NB4 (cell line): ENCODE measurements at regions not wholly inside any gene's neighbourhood (a gene's known extent, or its start where the extent isn't known, plus 50 kb on each side); places are given as distances from the start of the nearest gene placed in this dataset.
"Not testable (repeated sequence)": the region's sequence is repeated elsewhere in the genome, so short reads cannot be mapped to it uniquely, and the experiment has no call there.

Experiments
- POLR2A ChIP-seq: IDR thresholded peaks from 2 replicates; pipeline ENCODE4 v1.6.1; 2011; ENCODE audit warnings: mild to moderate bottlenecking; ENCODE audit not compliant: insufficient read length; ENCODE audit errors: extremely low read depth
- TF ChIP-seq, protein P1 (sequence below): IDR thresholded peaks from one replicate; pipeline ENCODE4 v1.5.1; 2012; ENCODE audit warnings: low read depth, low read length

DNA sequence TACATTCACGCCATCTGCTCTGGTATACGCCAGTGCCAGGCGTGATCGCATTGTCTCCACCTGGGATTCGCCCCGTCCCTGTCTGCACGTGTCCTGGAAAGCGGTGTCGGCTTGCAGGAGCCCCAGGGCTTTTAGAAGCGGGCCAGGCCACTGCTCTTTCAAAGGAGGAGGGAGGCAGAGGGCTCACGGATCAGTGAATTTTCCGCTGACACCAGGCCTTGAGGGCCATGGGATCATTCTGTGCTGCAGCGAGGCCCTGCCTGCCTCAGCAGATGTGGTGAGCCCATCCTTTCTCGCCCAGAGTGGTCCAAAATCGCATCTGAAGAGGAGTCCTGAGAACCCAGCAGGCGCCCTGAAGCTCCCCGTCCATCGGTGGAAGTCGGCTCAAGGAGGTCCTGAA lies 686.4 kb downstream of the KCNJ18 start:
- TF ChIP-seq POLR2A: not testable (repeated sequence)
- TF ChIP-seq, protein P1, sequence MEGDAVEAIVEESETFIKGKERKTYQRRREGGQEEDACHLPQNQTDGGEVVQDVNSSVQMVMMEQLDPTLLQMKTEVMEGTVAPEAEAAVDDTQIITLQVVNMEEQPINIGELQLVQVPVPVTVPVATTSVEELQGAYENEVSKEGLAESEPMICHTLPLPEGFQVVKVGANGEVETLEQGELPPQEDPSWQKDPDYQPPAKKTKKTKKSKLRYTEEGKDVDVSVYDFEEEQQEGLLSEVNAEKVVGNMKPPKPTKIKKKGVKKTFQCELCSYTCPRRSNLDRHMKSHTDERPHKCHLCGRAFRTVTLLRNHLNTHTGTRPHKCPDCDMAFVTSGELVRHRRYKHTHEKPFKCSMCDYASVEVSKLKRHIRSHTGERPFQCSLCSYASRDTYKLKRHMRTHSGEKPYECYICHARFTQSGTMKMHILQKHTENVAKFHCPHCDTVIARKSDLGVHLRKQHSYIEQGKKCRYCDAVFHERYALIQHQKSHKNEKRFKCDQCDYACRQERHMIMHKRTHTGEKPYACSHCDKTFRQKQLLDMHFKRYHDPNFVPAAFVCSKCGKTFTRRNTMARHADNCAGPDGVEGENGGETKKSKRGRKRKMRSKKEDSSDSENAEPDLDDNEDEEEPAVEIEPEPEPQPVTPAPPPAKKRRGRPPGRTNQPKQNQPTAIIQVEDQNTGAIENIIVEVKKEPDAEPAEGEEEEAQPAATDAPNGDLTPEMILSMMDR: not testable (repeated sequence)
